Endothelial cell of umbilical vein (primary cell): ENCODE measurements at regions not wholly inside any gene's neighbourhood (a gene's known extent, or its start where the extent isn't known, plus 50 kb on each side); places are given as distances from the start of the nearest gene placed in this dataset.

Experiments
- BruUV-seq: library from RNA; stranded (reverse); fragments of 400-500 nt; replicated peaks from 2 replicates; lab custom pipeline; 2021; lab: Mats Ljungman, UMichigan
- CTCF ChIA-PET: fragments of 300-600, 350-600 bp; sonication (Branson Sonifier 250); formaldehyde crosslinking; loops from one replicate; lab custom pipeline; 2021; ENCODE audit warnings: antibody characterized with exemption, inconsistent platforms; lab: Charles Lee
- POLR2A ChIA-PET: fragments of 300-600, 350-600 bp; sonication (Branson Sonifier 250); formaldehyde crosslinking; loops from one replicate; lab custom pipeline; 2021; ENCODE audit warnings: antibody characterized with exemption, inconsistent platforms; lab: Charles Lee
- DNase-seq: peaks from one replicate; pipeline ENCODE4 v3.0.0-alpha.2; 2011; ENCODE audit warnings: low read depth, low spot score
- FAIRE-seq: peaks from 2 replicates; lab custom pipeline; 2011; peaks lifted over from hg19 to GRCh38; lab: Jason Lieb, UNC
- H2AFZ ChIP-seq: 2 replicates; pipeline ENCODE4 v1.6.0; 2012; ENCODE audit warnings: low read depth, low read length, control low read depth, inconsistent platforms
- H3K27ac ChIP-seq: 2 replicates; pipeline ENCODE4 v1.5.1; 2011; ENCODE audit warnings: low read depth, mild to moderate bottlenecking, control low read depth, low read length, moderate library complexity; ENCODE audit not compliant: insufficient read depth
- H3K27me3 ChIP-seq, 2 experiments: 2 replicates each; pipeline versions ENCODE4 v1.6.0 to v1.6.1; 2011; ENCODE audit warnings: low read length in 2 of 2, mixed read lengths in 1 of 2; ENCODE audit not compliant: control insufficient read depth in 2 of 2, insufficient read depth in 2 of 2
- H3K36me3 ChIP-seq, 2 experiments: 2 replicates in 1 of 2; 3 replicates in 1 of 2; pipeline ENCODE4 v1.5.1; 2011; ENCODE audit warnings: low read length in 2 of 2, mild to moderate bottlenecking in 1 of 2, moderate library complexity in 1 of 2; ENCODE audit not compliant: control insufficient read depth in 2 of 2, insufficient read depth in 2 of 2; ENCODE audit errors: extremely low read depth in 1 of 2
- H3K4me1 ChIP-seq: 3 replicates; pipeline ENCODE4 v1.5.1; 2011; ENCODE audit warnings: mild to moderate bottlenecking, low read length; ENCODE audit not compliant: control insufficient read depth, insufficient read depth; ENCODE audit errors: extremely low read depth
- H3K4me2 ChIP-seq: 2 replicates; pipeline ENCODE4 v1.6.1; 2011; ENCODE audit warnings: low read length, control low read depth, mixed read lengths; ENCODE audit not compliant: insufficient read depth
- H3K4me3 ChIP-seq, 3 experiments: fragments of 200-600 bp in 1 of 3; sonication (generic), shearing (Covaris generic) in 1 of 3; replicated peaks in 1 of 3; 2 replicates each; pipeline ENCODE4 v1.5.1; 2011 to 2016; ENCODE audit warnings: control low read depth in 3 of 3, low read length in 3 of 3, mild to moderate bottlenecking in 2 of 3, inconsistent platforms in 1 of 3, low read depth in 1 of 3, moderate library complexity in 1 of 3; ENCODE audit not compliant: insufficient read depth in 1 of 3
- H3K79me2 ChIP-seq: 2 replicates; pipeline ENCODE4 v1.6.0; 2012; ENCODE audit warnings: low read length, inconsistent platforms; ENCODE audit not compliant: control insufficient read depth, insufficient read depth
- H3K9ac ChIP-seq: replicated peaks from 2 replicates; pipeline ENCODE3; 2011; ENCODE audit warnings: low read length, control low read depth; ENCODE audit not compliant: insufficient read depth; ENCODE audit errors: extremely low read depth
- H3K9me1 ChIP-seq: replicated peaks from 3 replicates; pipeline ENCODE4 v1.6.0; 2011; ENCODE audit warnings: mild to moderate bottlenecking, low read length; ENCODE audit not compliant: control insufficient read depth, insufficient read depth; ENCODE audit errors: extremely low read depth
- H3K9me3 ChIP-seq: replicated peaks from 2 replicates; pipeline ENCODE4 v1.5.1; 2012; ENCODE audit warnings: low read length, inconsistent platforms; ENCODE audit not compliant: control insufficient read depth, insufficient read depth
- H4K20me1 ChIP-seq: replicated peaks from 2 replicates; pipeline ENCODE3; 2011; ENCODE audit warnings: mild to moderate bottlenecking, low read length; ENCODE audit not compliant: control insufficient read depth, insufficient read depth; ENCODE audit errors: extremely low read depth
- CTCF ChIP-seq, 2 donors: IDR thresholded peaks; 1 replicate in 1 of 2; 2 replicates in 1 of 2; pipeline ENCODE4 v1.5.1; 2011; ENCODE audit warnings: low read length in 2 of 2, mild to moderate bottlenecking in 2 of 2, moderate library complexity in 2 of 2, control low read depth in 1 of 2, inconsistent platforms in 1 of 2, low read depth in 1 of 2; ENCODE audit not compliant: insufficient read depth in 1 of 2; ENCODE audit errors: extremely low read depth in 1 of 2
- EZH2 ChIP-seq: IDR thresholded peaks from 2 replicates; pipeline ENCODE4 v1.6.1; 2012; ENCODE audit warnings: borderline replicate concordance, low read depth, mild to moderate bottlenecking, moderate library complexity, low read length, inconsistent platforms; ENCODE audit not compliant: severe bottlenecking
- FOS ChIP-seq: IDR thresholded peaks from 2 replicates; pipeline ENCODE4 v1.6.1; 2011; ENCODE audit warnings: mild to moderate bottlenecking, low read length, moderate library complexity, borderline replicate concordance; ENCODE audit not compliant: insufficient read depth
- GATA2 ChIP-seq: IDR thresholded peaks from 2 replicates; pipeline ENCODE4 v1.7.0; 2011; ENCODE audit warnings: low read depth, mild to moderate bottlenecking, moderate library complexity, mixed read lengths, low read length; ENCODE audit not compliant: insufficient read length, insufficient read depth
- JUN ChIP-seq: IDR thresholded peaks from 2 replicates; pipeline ENCODE4 v1.6.1; 2011; ENCODE audit warnings: borderline replicate concordance, low read depth; ENCODE audit not compliant: insufficient read length, insufficient read depth
- MYC ChIP-seq: IDR thresholded peaks from one replicate; pipeline ENCODE4 v1.6.1; 2011; ENCODE audit warnings: mild to moderate bottlenecking, low read depth, low read length
- POLR2A ChIP-seq: IDR thresholded peaks from 2 replicates; pipeline ENCODE4 v1.6.1; 2012; ENCODE audit warnings: low read depth, mild to moderate bottlenecking, control low read depth, low read length
- POLR2AphosphoS5 ChIP-seq: IDR thresholded peaks from 2 replicates; pipeline ENCODE4 v1.6.1; 2012; ENCODE audit warnings: low read depth, mild to moderate bottlenecking, control low read depth, low read length, moderate library complexity; ENCODE audit not compliant: insufficient read depth
- dilution Hi-C: fragments of 300-500 bp; cut with MboI; formaldehyde crosslinking; loops from one replicate; pipeline ENCODE4 v1.15.0; 2019; ENCODE audit warnings: low sequenced_read_pairs; ENCODE audit not compliant: extremely low pct_ligation_motif_present
- intact Hi-C: fragments of 100-400 bp; cut with micrococcal nuclease; formaldehyde crosslinking; loops from one replicate; pipeline ENCODE4 v1.10.0; 2022
- TF ChIP-seq, protein P1 (sequence below): IDR thresholded peaks from 2 replicates; pipeline ENCODE4 v1.6.1; 2011; ENCODE audit not compliant: insufficient read depth, insufficient read length

DNA sequence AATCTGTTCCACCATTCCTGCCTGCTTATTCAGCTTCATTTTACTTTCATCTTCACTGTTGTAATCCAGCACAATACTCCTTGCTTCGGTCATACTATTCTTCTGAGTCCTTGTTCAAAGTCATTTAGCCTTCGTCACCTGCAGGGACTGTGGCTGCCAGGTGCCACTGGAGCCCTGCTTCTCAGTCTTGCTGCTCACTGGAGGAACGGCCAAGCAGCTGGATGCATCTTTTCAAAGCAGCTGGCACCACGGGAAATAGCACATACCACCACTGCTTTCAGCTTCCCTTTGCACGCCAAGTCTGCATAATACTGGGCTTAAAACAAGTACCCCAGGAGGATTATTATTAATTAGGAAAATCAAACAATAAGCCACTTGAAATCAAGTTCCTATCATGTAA, 287.6 kb downstream of the BCHE start:
- dilution Hi-C loops (no loop called here), intact Hi-C loops (no loop called here)
- Histone ChIP-seq H3K9me3 (peaks cover 4% of the 10 kb centered on the region), H4K20me1 (no peaks in the 10 kb centered on the region), H3K4me2 (no peak overlapping the region), H3K79me2 (no peaks in the 10 kb centered on the region), H3K4me1 (no peaks in the 10 kb centered on the region), H3K4me3 (no peak overlapping the region), H3K27ac (no peak overlapping the region), H3K9me1 (no peaks in the 10 kb centered on the region), H3K9ac (no peak overlapping the region), H3K36me3 (no peaks in the 10 kb centered on the region), H2AFZ (no peak overlapping the region), H3K27me3 (no peaks in the 10 kb centered on the region)
- ChIA-PET CTCF (no interaction called here), POLR2A (no interaction called here)
- FAIRE-seq (no peak), DNase-seq (no peak)
- no TSS peak for BruUV-seq
- TF ChIP-seq EZH2: no peak

DNA sequence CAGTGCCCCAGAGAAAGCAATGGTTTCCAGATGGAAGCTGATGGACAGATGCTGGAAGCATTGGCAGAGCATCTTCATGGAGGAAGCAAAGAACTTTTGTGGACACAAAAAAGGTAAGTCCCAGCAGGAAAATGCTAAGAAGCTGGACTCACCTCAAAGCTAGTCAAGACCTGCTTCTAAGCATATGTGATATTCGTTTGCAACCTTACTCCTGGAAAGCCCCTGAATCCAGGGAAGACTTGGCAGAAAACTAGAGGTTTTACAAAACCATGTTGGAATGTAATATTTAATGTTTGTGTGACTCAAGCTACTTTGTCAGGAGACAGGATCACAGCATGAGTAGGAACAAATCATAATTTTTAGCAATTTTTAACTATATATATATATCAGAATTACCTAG, 288.2 kb downstream of the BCHE start:
- DNase-seq: no peak
- Histone ChIP-seq H2AFZ (no peak overlapping the region), H3K27me3 (no peaks in the 10 kb centered on the region), H3K4me1 (no peaks in the 10 kb centered on the region), H3K9ac (no peak overlapping the region), H3K27ac (no peak overlapping the region), H3K4me3 (no peak overlapping the region), H3K79me2 (no peaks in the 10 kb centered on the region), H3K4me2 (no peak overlapping the region), H3K9me3 (peaks cover 4% of the 10 kb centered on the region), H3K36me3 (no peaks in the 10 kb centered on the region), H4K20me1 (no peaks in the 10 kb centered on the region), H3K9me1 (no peaks in the 10 kb centered on the region)
- TF ChIP-seq, protein P1, sequence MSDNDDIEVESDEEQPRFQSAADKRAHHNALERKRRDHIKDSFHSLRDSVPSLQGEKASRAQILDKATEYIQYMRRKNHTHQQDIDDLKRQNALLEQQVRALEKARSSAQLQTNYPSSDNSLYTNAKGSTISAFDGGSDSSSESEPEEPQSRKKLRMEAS: no peak
- TF ChIP-seq POLR2AphosphoS5 (no peak), EZH2 (no peak), CTCF (IDR thresholded peaks at IDR 0.05; ENCODE audit: extremely low read depth in 1 of 2, insufficient read depth in 1 of 2, low read depth in 1 of 2, low read length in 2 of 2) (no peak), POLR2A (no peak), JUN (no peak), GATA2 (no peak), MYC (no peak), FOS (no peak)
- dilution Hi-C loops (no loop called here), intact Hi-C loops (no loop called here)
- ChIA-PET POLR2A (no interaction called here), CTCF (no interaction called here)
- no TSS peak for BruUV-seq
- FAIRE-seq: no peak
